ENCODE measurements at regions not wholly inside any gene's neighbourhood (a gene's known extent, or its start where the extent isn't known, plus 50 kb on each side); places are given as distances from the start of the nearest gene placed in this dataset.

DNA sequence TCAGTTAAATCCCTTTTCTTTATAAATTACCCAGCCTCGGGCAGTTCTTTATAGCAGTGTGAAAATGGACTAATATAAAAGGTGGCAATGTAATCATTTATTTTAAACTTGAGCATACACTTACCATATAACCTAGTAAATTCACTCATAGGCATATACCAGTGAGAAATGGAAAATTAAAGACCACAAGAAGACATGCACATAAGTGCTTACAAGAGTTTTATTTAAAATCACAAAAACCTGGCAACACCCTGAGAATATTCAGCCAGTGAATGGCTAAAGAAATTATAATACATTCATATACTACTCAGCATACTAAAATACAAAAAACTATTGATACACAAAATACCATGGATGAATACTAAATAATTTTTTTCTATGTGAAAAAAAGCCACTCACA lies 1017.5 kb upstream of the TMEM132C start:
- no peak for DNase-seq (ENCODE audit: low read depth in 2 of 2)

GRCh38 chr12:127253797-127254327 lies 1013.1 kb upstream of the TMEM132C start:
- no peak for DNase-seq (ENCODE audit: low read depth in 2 of 2)

DNA sequence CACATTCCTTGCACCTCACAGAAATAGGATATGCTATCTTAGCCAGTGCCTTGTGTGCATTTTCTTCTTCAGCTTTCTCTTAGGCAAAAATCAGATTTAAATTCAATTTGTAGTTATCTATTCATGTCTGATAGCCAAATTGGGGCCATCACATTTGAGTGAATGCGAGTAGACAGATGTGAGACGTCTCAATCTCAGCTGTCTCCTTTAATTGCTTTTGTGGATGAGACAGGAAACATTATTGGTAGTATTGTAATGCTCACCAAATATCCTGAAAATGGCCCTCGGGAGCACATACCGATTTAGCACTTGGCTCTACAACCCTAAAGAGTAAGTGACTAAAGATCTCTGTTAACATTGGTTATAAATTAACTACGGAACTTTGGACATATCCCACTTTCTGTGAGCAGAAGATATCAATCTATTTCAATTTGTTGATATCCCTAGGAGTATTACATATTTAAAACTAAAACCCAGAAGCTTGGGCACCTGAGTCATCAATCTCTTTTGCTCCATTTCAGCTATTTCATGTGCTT lies 1012.5 kb upstream of the TMEM132C start:
- DNase-seq (ENCODE audit: low read depth in 2 of 2) = no peak

GRCh38 chr12:127257366-127257935 lies 1009.5 kb upstream of the TMEM132C start:
- peak in 1 of 2 donors; percentile 55 for DNase-seq (ENCODE audit: low read depth in 2 of 2)

DNA sequence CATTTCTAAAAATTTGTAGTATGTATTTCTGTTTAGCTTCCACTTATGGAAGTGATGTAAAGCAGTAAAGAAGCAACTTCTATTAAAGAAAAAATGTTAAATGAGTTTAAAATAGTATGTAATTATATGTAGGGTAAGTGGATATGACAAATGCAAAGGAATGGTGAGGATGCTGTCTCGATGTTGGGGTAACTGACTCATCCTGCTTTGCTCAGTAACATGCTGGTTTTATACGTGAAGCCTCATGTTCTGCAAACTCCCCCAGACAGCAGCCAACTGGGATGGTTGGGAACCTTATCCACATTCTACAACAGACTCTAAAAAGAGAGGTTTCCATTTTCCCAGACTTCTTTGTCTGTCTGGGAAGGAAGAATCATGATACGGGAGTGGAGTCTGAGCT lies 1006.4 kb upstream of the TMEM132C start:
- no peak for DNase-seq (ENCODE audit: low read depth in 2 of 2)

DNA sequence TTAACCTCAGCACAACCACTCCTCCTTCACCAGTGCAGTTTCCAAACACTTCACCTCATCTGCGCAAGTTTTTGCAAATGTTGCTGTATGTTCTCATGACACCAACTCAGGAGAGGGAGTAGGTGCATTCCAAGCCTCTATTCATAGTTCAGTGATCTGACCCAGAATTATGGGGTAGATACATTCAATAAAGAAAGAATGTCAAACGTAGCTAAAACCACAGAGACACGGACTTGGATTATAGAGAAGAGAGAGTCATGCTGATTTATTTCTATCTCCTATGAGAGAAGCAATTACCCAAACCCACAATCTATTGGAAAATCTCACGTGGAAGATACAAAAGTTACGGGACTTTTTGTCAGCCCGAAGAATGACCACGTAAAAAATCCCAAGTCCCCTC lies 1006.0 kb upstream of the TMEM132C start:
- no peak for DNase-seq (ENCODE audit: low read depth in 2 of 2)

DNA sequence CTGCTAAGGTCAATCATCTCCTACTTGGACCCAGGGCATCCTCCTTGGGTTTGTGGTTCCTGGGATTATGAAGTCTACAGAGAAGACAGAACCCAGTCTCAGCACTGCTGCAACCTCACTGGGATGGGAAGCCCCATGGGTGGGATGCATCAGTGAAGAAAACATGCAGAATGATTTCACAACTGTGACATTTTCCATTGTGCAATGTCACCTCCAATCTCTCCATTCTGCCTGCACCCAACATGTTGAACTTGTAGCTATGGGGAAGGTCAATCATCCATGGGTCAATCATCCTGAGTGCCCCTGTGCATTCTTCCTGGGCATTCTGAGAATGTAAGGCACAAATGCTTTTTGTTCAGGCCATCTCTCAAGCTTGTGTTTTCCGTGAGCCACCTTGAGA lies 1004.4 kb upstream of the TMEM132C start:
- DNase-seq (ENCODE audit: low read depth in 2 of 2) = no peak

DNA sequence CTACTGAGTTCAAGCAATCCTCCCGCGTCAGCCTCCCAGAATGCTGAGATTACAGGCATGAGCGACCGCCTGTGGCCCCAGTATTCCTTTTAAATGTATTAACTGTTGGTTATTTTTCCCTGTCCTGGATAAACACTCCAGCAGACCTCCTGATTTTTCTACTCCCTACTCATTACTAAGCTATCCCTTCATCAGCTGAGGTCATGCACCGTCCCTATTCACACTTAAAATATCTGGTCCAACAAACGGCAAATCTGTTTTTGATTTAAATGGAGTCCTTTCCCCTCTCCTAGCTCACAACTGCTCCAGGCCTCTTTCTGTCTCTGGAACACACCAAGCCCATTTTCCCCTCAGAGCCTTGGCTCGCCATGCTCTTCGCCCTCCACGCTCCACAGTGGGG lies 1003.3 kb upstream of the TMEM132C start:
- DNase-seq (ENCODE audit: low read depth in 2 of 2) = no peak

DNA sequence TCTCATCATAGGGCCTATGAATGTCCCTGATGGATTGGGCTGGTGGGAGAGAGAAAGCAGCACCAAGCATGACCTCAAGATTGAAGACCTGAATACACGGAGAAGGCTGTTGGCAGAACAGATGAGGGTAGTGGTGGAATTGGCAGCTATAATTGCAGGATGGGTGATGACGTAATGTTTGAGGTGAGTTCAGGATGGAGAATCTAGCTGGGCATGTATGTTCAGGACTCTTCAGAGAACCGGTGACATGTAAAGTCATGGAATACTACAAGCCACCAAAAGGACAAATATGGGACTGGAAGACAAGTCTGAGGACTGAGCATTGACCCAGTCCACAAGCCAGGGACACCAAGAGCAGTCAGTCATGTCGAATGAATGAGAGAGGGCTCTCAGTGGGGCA lies 999.8 kb upstream of the TMEM132C start:
- no peak for DNase-seq (ENCODE audit: low read depth in 2 of 2)

DNA sequence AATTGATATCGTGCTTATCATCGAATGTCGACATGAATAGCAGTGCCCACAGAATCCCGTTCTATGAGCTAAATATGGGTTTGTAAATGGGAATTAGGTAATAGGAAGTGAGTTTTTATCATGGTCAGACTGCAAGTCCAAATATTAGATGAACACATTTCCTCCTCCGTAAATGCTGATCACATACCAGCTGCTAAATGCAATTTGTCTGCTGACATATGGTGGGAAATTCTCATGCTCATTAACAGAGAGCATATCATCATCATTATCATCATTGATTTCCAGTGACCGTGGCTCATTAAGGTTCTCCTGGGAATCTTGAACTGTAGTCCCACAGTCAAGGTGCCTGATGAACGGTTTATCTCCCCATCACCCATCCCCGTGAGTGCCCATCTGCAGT lies 998.8 kb upstream of the TMEM132C start:
- DNase-seq (ENCODE audit: low read depth in 2 of 2) = peak in 1 of 2 donors; percentile 28

DNA sequence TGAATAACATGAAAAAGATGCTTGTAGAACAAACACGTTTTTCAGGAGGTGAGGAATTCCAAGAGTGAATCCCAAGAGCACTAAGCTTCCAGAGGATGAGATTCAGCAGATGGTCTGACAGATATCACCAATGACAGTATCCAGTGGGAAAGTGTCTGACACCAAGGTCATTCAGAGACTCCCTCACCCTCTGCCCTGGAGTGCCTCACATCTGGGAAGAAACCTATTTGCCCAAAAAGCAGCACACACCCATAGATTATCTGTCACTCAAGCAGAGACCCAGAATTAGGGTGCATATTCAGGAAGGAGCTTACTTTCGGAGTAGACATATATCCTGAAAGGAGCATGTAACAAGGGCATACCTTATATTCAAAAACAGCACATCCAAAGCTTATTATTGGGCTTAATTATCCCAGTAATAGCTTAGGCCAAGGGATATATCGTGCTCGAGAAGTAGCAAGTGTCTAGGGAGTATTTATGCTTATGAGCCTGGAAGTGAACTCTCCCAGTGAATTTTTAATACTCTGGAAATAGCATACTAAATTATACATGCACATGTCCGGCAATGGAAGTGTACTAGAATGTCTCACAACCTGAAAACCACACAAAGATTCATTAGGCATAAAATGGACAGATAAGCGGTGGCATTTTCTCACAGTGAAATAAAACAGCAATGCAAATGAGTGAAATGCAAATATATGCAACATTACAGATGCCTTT lies 998.1 kb upstream of the TMEM132C start:
- DNase-seq (ENCODE audit: low read depth in 2 of 2) = no peak

GRCh38 chr12:127270193-127270592 lies 996.8 kb upstream of the TMEM132C start:
- peak in 1 of 2 donors; percentile 45 for DNase-seq (ENCODE audit: low read depth in 2 of 2)

GRCh38 chr12:127271776-127272175 lies 995.2 kb upstream of the TMEM132C start:
- DNase-seq (ENCODE audit: low read depth in 2 of 2) = no peak

DNA sequence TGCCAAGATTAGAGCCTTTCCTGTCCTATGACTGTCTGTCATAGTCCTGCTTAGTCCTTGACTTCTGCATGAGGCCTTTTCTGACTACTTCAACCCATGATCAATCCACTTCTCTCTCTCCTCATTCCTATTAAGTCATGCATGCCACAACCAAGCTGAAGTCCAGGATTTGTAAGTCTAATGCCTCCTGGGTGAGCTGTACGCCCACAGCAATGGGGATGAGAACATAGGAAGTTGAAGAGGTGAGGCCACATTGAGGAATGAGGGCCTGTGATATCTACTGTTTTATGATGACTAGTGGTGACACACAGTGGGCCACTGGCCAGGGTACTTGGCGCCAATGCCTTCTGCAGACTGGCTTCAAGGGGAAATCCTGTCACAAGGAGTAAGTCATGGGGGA lies 994.1 kb upstream of the TMEM132C start:
- DNase-seq (ENCODE audit: low read depth in 2 of 2) = peak in 1 of 2 donors; percentile 36

- no peak for DNase-seq (ENCODE audit: low read depth in 2 of 2)
These were observed 993.3 kb upstream of the TMEM132C start for GRCh38 chr12:127273626-127274025.

- DNase-seq (ENCODE audit: low read depth in 2 of 2) = no peak
These were observed 991.6 kb upstream of the TMEM132C start for GRCh38 chr12:127275416-127275815.

DNA sequence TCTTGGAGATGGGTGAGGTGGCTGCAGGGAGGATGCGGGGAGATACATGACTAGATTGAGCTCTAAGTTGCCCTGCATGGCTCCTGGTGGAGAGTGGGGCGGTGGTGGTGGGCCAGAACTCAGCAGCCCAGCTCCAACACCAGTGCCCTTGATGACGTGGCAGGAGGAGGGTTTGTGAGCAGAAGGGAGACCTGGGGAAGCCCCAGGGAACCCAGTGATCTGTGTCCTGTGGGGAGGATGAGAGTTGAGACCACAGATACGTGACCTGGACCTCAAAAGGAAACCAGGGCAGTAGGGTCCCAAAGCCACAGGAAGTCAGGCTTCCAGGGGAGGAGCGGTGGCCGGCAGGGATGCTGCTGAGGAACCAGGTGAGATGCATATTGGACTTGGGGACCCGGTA lies 989.1 kb upstream of the TMEM132C start:
- no peak for DNase-seq (ENCODE audit: low read depth in 2 of 2)

DNA sequence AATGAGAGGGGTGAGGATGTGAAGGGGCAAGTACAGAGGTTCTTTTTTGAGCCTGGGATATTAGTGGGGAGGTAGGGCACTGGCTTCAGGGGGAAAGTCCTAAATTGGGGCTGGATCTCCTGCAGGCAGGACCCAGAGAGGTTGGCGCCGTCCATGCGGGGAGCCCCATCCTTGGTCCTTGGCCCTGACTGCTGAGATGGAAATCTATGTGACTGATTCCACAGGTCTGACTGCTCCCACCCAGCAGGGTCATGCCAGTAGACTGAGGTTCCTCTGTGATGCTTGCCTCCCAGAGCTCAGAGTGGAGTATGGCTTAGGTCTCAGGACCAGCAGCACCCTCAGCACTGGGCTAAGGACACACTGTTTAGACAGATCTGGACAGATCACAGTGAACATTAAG lies 988.6 kb upstream of the TMEM132C start:
- DNase-seq (ENCODE audit: low read depth in 2 of 2) = no peak

DNA sequence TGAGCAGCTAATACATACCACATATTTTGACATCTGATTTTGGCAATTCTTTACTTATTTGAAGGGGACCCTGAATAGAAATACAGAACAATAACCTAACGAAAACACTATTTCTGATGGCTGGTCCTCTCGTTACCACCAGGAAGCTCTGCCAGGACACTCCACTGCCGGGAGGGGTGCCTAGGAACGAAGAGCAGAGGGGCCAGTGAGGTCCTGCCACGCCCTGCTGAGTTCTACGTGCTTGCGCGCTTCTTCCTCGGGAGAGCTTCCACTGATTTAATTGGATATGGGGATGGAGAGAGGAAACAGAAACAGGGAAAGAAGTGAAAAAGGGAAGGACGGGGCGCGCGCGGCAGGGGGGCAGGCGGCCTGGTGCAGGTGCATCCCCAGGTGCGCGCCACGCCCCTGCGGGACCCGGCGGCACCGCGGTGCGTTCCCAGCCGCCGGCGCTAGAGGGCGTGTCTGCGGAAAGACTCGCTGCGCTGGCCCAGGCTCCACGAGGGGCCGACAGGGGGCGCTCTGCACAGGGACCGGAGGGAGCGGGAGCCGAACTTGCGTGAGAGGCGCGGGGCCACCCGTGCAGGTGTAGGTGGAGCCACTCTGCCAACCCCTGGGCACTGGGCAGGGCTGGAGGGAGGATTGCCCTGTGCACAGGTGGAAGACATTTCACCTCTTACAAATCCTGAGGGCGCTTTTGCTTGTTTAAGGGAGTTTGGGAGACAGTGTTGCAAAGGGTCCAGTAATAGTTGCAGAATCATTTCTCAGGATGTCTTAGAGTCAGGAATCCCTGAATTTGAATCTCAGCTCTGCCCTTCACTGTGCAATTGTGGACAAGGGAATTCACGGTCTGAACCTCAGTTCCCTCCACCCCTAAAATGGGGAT lies 986.3 kb upstream of the TMEM132C start:
- DNase-seq (ENCODE audit: low read depth in 2 of 2) = peak; percentile 0 to 21

DNA sequence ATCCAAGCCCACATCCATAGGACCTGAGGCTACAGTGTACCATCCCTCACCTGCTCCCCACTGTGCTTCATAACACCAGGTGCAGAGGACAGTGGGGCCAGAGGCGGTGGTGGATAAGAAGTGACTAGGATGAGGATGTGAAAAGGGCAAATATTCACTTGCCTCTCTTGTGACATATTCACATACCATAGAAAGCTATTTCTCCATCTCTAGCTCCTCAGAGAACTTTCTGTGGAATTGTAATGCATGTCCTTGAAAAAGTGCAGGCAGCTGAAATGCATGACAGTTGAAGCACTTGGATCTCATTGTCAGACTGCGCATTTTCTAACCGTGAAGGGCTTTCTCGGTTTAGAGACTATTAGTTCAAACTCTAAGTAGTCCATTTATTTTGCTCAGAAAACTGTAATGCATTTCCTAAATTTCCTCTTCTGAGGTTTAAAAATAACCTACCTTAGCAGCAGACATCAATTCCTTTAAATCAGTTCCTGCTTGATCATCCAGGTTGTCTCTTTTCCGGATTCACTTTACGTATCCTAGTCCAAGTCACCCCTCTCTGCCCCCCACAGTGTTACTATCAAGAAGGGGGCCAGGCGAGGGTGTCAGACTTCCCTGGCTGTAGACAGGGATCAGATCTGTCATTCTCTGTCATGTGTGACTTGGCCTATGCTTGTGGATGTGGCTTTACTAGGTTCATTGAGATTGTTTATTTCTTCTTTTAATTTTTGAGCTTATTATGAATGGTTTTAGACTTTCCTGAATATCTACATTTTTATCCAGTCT lies 984.0 kb upstream of the TMEM132C start:
- no peak for DNase-seq (ENCODE audit: low read depth in 2 of 2)

- DNase-seq (ENCODE audit: low read depth in 2 of 2) = peak in 1 of 2 donors; percentile 74
These were observed 982.9 kb upstream of the TMEM132C start for GRCh38 chr12:127284021-127284420.

Measured in lung microvascular endothelial cell (primary cell).